ENCODE measurements at regions not wholly inside any gene's neighbourhood (a gene's known extent, or its start where the extent isn't known, plus 50 kb on each side); places are given as distances from the start of the nearest gene placed in this dataset.

DNA sequence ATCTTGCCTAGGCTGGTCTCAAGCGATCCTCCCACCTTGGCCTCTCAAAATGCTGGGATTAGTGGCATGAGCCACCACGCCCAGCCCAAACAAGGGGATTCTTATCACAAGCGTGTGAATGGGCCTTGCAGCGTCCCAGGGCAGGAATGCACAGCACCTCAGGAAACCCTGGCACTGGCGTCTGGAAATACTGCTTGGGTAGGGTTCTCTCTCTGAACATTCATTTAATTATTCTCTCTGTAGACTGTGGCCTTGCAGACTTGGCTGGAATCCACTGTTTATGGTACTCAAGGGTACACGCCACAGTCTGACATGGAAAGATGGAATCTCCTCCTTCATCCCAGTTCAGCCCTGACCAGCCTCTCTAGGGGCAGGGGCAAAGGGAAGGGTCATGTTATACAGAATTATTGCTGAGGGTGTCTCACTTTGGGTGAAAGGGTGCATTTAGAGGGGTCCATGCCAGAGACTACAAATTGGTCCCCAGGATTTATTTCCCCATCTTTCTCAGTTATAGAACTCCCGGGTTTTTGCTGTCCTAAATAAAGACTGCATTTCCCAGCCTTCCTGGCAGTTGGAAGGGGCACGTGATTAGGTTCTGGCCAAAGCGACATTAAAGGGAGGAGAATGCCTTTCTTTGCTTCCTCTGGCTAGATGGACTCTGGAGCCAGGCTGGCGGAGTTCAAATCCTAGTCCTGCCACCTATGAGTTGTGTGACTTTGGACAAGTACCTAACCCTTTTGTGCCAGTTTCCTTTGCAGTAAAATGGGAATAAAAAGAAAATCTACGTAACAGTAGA lies 147.2 kb upstream of the HAAO start:
- DNase-seq = no peak
- Mint-ChIP-seq H3K9me3 (no peaks in the 10 kb centered on the region), H3K27me3 (peaks cover 0 to 9% of the 10 kb centered on the region in 2 donors), H3K36me3 (ENCODE audit: insufficient read depth) (no peaks in the 10 kb centered on the region), H3K4me3 (no peak overlapping the region), H3K27ac (no peak overlapping the region), H3K4me1 (ENCODE audit: low read depth in 2 of 2) (no peaks in the 10 kb centered on the region)
- ATAC-seq (replicated peaks) = no peak

DNA sequence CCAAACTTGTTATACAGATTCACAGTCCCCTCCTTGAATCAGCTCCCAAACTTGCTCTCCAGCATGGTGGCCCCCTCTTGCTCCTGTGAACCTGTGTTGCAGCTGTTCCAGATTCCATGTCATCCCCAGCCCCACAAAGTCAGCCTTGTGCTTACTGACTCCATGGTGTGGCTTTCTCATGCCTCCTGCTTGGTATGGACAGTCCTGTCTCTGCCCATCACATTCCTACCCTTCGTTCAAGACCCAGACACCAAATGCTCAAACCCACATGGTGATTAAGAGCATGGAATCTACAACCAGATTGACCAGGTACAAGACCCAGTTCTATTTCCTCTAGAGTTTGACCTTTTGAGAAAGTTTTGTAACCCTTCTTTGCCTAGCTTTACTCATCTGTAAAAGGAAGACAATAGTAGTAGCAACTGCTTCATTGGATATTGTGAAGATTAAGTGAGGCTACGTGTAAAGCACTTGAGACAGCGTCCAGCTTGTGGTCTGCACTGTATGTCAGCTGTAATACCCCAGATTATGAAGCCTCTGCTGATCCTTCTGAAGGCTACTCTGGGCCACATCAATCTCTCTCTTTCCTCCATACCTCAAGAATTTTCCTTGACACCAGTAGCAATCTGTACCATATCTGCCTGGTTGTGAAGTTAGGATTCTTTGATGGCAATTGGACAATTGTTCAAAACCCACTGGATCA lies 146.4 kb upstream of the HAAO start:
- no peak for DNase-seq
- Mint-ChIP-seq H3K27me3 (peaks cover 0 to 9% of the 10 kb centered on the region in 2 donors), H3K36me3 (ENCODE audit: insufficient read depth) (no peaks in the 10 kb centered on the region), H3K9me3 (no peaks in the 10 kb centered on the region), H3K4me3 (no peak overlapping the region), H3K4me1 (ENCODE audit: low read depth in 2 of 2) (peaks cover 0 to 2% of the 10 kb centered on the region in 2 donors), H3K27ac (no peak overlapping the region)
- no peak for ATAC-seq (replicated peaks)

DNA sequence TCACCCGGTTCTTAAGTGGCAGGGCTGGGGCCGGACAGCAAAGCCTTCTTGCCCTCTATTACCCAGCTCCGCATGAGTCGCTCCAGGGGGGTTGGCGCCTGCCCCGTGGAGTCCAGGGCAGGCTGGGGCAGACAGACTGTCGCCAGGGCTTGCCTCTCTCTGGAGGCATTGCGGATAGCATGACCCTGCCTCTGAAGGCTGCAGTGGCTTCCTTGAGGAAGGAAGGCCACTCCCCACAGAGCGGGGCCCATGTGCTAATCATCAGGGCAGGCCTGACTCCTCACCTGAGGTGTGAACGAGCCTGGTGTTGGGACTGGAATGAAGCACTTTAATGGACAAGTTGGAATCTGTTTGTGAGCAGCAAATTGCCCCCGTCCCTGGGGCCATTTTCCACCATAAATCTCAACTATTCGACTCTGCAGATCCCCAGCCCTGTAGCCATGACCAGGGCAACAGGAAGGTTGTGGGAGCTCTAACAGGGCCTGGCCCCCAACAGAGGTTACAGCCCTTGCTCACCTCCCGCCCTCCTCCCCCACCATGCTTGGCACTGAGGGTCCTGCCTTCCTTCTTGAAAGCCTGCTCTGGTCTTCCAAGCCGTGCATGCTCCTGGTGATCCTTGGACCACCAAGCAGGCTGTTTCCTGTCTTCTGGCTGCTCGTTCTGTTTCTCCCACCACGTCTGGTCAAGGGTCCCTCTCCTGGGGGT lies 144.9 kb upstream of the HAAO start:
- ATAC-seq (replicated peaks) = no peak
- no peaks in the 10 kb centered on the region for H3K36me3 Mint-ChIP-seq (ENCODE audit: insufficient read depth)

DNA sequence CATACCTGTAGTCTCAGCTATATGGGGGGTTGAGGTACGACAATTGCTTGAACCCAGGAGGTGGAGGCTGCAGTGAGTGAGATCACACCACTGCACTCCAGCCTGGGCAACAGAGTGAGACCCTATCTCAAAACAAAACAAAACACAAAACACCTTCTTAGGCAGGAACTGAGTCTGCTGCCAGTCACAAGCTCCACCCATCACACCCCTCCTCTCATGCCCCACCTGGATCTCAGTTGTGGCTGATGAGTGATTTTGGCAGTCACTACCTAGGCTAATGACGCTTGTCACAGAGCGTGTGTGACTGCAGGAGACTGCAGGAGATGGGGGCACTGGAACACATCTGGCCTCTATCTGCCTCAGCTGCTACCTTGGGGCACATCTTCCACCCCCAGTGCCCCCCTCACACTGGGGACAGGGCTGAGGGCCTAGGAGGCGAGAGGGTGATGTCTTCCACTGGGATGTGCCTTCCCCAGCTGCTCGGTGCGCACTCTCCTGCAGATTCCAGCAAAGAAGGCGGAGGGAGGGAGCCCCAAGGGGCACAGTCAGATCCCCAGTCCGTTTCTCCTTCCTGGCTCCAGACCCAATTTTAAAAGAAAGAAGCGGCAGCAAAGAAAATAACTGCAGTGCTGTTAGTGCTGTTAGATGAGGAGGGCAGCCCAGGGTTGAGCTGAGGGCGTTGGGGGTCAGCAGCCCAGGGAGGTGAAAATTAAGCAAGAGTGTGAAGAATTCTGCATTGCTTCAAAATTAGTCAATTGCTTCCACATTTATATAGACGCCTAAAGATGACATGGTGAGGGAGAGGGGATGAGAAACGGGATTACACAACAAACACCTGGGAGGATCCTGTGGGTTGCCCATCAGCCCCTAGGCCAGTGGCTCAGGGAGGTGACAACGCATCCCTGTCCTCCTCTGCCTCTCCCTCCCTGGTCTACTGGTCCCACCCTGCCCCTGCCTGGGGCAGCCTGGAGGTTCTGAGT lies 143.6 kb upstream of the HAAO start:
- Mint-ChIP-seq H3K4me3 (no peak overlapping the region), H3K4me1 (ENCODE audit: low read depth in 2 of 2) (peaks cover 0 to 6% of the 10 kb centered on the region in 2 donors), H3K9me3 (no peaks in the 10 kb centered on the region), H3K27me3 (peaks cover 0 to 9% of the 10 kb centered on the region in 2 donors), H3K27ac (no peak overlapping the region), H3K36me3 (ENCODE audit: insufficient read depth) (no peaks in the 10 kb centered on the region)
- ATAC-seq (replicated peaks) = no peak
- DNase-seq = no peak

More for the DNA sequence above, 144.9 kb upstream of the HAAO start:
- Mint-ChIP-seq H3K4me3 (no peak overlapping the region), H3K4me1 (ENCODE audit: low read depth in 2 of 2) (peaks cover 0 to 6% of the 10 kb centered on the region in 2 donors), H3K9me3 (no peaks in the 10 kb centered on the region), H3K27me3 (peaks cover 0 to 9% of the 10 kb centered on the region in 2 donors), H3K27ac (no peak overlapping the region)
- no peak for DNase-seq

DNA sequence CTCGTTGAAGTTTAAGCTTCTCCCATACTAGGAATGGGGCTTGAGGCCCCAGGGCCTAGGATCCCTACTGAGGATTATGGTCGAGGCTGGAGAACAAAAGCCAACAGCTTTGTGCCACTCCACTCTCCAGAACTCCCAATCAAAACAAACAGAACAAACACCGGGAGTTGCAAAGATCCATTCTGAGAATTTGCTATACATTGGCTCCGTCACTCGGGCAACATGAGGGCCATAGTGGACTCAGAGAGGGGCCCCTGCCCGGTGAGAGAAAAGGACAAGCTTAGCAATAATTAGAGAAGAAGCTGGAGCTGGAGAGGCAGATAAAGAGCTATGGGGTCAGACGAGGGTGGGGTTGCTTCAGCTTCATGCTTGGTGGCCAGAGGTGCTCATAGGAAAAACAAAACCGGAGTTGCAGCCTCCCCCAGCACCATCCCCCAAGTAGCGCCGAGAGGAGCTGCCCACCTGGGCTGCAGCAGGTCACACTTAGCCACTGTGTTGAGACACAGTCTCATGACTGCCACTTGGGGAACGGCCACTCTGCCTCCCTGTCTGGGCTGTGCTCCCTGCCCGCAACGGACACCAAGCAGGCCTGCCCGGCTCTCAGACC lies 142.3 kb upstream of the HAAO start:
- Mint-ChIP-seq H3K9me3 (no peaks in the 10 kb centered on the region), H3K27me3 (peaks cover 0 to 9% of the 10 kb centered on the region in 2 donors), H3K4me3 (no peak overlapping the region), H3K4me1 (ENCODE audit: low read depth in 2 of 2) (peaks cover 0 to 6% of the 10 kb centered on the region in 2 donors), H3K27ac (no peak overlapping the region), H3K36me3 (ENCODE audit: insufficient read depth) (no peaks in the 10 kb centered on the region)
- ATAC-seq (replicated peaks) (no peak), DNase-seq (no peak)

DNA sequence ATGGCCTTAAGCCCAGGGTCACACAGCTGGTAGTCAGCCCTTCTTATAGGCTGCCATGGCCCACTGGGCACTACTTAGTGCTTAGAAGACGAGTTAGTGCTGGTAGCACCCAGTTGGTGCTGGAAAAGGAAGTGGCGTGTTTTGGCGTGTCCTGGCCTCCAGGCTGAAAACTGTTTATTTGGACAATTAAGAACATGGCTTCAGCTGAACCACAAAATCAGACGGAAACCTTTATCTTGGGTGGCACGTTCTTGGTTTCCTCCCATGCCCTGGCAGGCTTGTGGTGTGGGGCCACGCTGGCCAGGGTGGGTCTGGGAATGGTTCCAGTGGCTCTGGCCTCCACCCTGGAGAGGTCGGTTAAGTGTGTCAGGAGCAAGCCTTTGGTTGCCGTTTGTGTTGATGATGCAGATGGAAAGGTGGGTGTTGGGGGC lies 141.5 kb upstream of the HAAO start:
- peaks cover 0 to 6% of the 10 kb centered on the region in 2 donors for H3K4me1 Mint-ChIP-seq (ENCODE audit: low read depth in 2 of 2)
- no peak overlapping the region for H3K27ac Mint-ChIP-seq

DNA sequence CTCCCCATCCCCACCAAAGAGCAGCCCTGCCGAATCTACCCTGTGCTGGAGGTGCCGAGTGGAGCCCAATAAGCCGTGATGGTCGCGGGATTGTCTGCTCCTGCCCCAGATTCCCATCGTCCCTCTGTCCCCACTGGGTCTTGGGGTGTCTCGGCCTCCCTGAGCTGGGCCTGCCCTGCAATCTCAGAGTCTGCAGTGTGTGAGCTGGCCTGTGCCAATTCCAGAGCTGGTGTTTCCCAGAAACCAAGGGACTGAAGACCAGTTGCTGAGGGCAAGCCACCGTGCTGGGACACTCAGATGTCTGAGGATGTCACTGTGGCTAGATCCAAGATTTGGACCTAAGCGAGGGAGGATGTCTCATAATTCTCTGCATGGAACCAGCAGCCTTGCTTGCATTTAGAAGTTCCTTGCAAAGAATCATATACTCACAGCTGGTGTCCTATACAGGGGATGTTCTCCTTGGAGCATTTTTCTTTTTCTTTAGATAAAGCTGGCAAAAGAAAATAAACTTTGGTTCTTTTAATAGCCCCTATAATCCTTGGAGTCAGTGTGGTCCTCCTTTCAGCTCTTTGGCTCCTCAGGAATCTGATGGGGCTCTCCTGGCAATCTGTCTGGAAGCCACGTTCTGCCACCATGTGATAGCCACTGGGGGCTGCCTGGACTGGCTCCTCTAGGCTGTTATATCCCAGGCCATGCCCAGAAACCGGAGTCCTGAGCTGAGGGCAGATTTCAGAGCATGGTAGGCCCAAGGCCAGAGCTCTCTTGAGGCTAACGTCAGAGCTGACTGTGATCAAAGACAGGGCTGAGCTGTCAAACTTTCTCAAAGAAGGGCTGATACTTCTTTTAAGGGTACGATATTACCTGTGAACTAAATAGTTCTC lies 140.1 kb upstream of the HAAO start:
- peaks cover 0 to 9% of the 10 kb centered on the region in 2 donors for H3K27me3 Mint-ChIP-seq
- H3K9me3 Mint-ChIP-seq = no peaks in the 10 kb centered on the region
- no peak overlapping the region for H3K4me3 Mint-ChIP-seq
- H3K27ac Mint-ChIP-seq = peak overlapping the region in 1 of 2 donors; percentile 83
- DNase-seq (no peak), ATAC-seq (replicated peaks) (no peak)
- no peaks in the 10 kb centered on the region for H3K36me3 Mint-ChIP-seq (ENCODE audit: insufficient read depth)
- H3K4me1 Mint-ChIP-seq (ENCODE audit: low read depth in 2 of 2) = peaks cover 0 to 6% of the 10 kb centered on the region in 2 donors

More for the DNA sequence above, 141.5 kb upstream of the HAAO start:
- Mint-ChIP-seq H3K36me3 (ENCODE audit: insufficient read depth) (no peaks in the 10 kb centered on the region), H3K4me3 (no peak overlapping the region), H3K9me3 (no peaks in the 10 kb centered on the region), H3K27me3 (peaks cover 0 to 9% of the 10 kb centered on the region in 2 donors)
- no peak for ATAC-seq (replicated peaks)
- no peak for DNase-seq

DNA sequence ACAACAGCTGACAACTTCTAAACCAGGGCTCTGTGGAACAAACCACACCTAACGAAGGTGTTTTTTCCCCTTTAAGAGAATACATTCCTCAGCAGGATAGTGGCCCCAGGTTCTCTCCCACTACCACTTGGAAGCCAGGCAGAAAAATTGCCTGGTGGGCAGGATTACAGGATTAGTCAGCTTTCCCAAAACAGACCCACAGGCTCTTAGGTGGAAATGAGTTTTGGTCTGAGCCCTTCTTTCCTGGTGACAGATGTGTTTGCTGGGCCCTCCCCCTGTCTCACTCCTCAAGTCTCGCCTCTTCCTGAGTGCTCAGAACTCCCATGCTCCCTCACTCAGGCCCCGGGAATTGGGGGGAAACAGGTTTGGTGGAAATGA lies 139.4 kb upstream of the HAAO start:
- Mint-ChIP-seq H3K4me3 (no peak overlapping the region), H3K36me3 (ENCODE audit: insufficient read depth) (no peaks in the 10 kb centered on the region), H3K27me3 (peaks cover 0 to 9% of the 10 kb centered on the region in 2 donors), H3K4me1 (ENCODE audit: low read depth in 2 of 2) (peaks cover 0 to 6% of the 10 kb centered on the region in 2 donors), H3K9me3 (no peaks in the 10 kb centered on the region), H3K27ac (no peak overlapping the region)
- ATAC-seq (replicated peaks) (no peak), DNase-seq (no peak)

DNA sequence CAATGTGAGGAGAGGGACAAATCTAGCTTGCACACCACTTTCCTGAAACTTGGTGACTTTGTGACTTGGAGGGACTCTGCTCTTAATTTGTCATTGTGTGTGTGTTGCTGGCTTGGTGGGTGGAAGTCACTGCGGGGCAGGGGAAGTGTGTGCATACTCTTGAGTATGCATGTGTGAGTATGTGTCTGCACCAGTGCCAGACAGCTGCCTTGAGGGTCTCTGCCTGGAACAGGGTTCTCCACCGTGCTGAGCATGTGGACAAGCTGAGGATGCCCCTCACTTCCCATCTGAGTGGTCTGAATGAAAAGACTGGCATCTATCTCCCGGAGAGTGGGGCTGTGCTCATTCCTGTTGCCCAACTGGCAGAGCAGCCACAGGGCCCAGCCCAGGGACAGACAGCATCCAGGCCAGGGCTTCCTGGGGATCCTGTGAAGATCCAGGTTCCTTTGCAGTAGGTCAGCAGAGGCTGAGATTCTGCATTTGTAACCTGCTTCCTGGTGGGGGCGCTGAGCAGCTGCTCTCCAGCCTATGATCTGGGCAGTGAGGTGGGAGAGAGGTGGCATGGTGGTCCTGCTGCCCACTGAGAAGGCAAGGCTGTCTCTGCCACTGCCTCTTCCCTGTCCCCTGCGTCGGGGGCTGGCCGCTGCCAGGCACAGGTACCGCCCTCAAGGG lies 138.9 kb upstream of the HAAO start:
- Mint-ChIP-seq H3K27ac (no peak overlapping the region), H3K36me3 (ENCODE audit: insufficient read depth) (no peaks in the 10 kb centered on the region), H3K9me3 (no peaks in the 10 kb centered on the region), H3K27me3 (peaks cover 0 to 6% of the 10 kb centered on the region in 2 donors), H3K4me1 (ENCODE audit: low read depth in 2 of 2) (peaks cover 0 to 6% of the 10 kb centered on the region in 2 donors), H3K4me3 (no peak overlapping the region)
- ATAC-seq (replicated peaks) (no peak), DNase-seq (no peak)

DNA sequence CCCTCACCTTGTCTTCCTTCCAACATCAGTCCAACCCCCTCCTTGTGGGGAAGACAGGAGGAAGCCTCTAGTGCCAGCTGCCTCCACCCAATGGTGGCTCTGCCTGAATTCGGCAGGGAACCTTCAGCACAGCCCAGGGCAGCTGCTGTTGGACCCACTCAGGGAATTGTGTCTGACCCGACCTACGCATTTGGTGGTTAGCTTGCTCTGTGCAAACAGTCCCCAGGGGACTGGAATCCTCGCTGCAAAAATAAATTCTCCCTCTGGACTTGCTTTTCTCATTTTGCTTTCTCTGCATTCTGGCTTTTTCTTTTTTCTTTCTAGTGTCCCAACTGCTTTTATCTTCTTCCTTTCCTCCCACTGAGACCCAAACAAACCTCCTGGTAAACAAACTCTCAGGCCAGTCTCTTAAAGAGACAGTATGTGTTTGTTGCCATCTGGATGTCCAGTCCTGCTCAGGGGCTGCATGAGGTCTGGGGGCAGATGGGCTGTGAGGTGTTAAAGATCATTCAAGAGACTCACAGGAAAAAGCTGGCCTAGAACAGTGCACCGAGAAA lies 137.7 kb upstream of the HAAO start:
- ATAC-seq (replicated peaks) = no peak
- no peaks in the 10 kb centered on the region for H3K9me3 Mint-ChIP-seq
- H3K36me3 Mint-ChIP-seq (ENCODE audit: insufficient read depth) = no peaks in the 10 kb centered on the region
- no peaks in the 10 kb centered on the region for H3K27me3 Mint-ChIP-seq
- peaks cover 0 to 6% of the 10 kb centered on the region in 2 donors for H3K4me1 Mint-ChIP-seq (ENCODE audit: low read depth in 2 of 2)
- no peak overlapping the region for H3K27ac Mint-ChIP-seq
- no peak for DNase-seq
- no peak overlapping the region for H3K4me3 Mint-ChIP-seq

DNA sequence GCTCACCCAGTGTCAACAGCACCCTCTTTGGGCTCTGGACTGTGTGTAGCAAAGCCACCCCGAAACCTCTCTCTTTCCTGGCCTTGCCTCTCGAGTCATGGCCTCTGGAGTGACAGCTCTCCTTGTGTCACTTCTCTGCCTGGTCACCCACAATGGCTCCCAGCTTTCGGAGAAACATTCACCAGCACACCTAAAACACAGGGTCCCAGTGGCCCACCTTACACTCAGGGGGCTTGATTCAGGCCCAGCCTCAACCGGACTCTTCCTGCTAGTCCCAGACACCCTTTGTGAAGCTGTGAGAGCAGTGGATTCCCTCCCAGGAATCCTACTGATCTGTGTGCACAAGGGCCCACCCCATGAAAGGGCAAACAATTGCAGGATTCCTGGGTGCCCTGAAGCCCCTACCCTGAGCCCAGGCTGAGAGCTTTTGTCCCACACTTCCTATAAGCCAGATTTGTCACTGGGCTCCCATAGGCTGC lies 137.2 kb upstream of the HAAO start:
- Mint-ChIP-seq H3K36me3 (ENCODE audit: insufficient read depth) (no peaks in the 10 kb centered on the region), H3K27ac (no peak overlapping the region), H3K27me3 (no peaks in the 10 kb centered on the region), H3K9me3 (no peaks in the 10 kb centered on the region), H3K4me1 (ENCODE audit: low read depth in 2 of 2) (peaks cover 0 to 6% of the 10 kb centered on the region in 2 donors), H3K4me3 (no peak overlapping the region)
- ATAC-seq (replicated peaks) (no peak), DNase-seq (no peak)

Measured in effector memory CD8-positive, alpha-beta T cell (primary cell).